Thymus (tissue), 11 donors: ENCODE measurements at regions not wholly inside any gene's neighbourhood (a gene's known extent, or its start where the extent isn't known, plus 50 kb on each side); places are given as distances from the start of the nearest gene placed in this dataset.

ENCODE experiments used
- DNase-seq, 9 donors: peaks; one replicate each; pipeline ENCODE4 v3.0.0-alpha.2; 2013; ENCODE audit warnings: low spot score in 9 of 9, low read depth in 6 of 9, missing footprints in 1 of 9
- H3K27ac ChIP-seq, 2 donors: one replicate each; pipeline ENCODE4 v1.5.1; 2013; ENCODE audit warnings: control low read depth in 1 of 2, low read depth in 1 of 2, low read length in 1 of 2, mild to moderate bottlenecking in 1 of 2, moderate library complexity in 1 of 2
- H3K27me3 ChIP-seq, 2 donors: one replicate each; pipeline ENCODE4 v1.5.1; 2013; ENCODE audit warnings: low read length in 1 of 2; ENCODE audit not compliant: control insufficient read depth in 2 of 2, insufficient read depth in 1 of 2
- H3K36me3 ChIP-seq, 2 donors: one replicate each; pipeline ENCODE4 v1.5.1; 2013; ENCODE audit warnings: low read length in 1 of 2, mild to moderate bottlenecking in 1 of 2, moderate library complexity in 1 of 2; ENCODE audit not compliant: control insufficient read depth in 2 of 2, insufficient read depth in 2 of 2
- H3K4me1 ChIP-seq, 2 donors: one replicate each; pipeline ENCODE4 v1.5.1; 2013; ENCODE audit warnings: low read length in 2 of 2; ENCODE audit not compliant: control insufficient read depth in 2 of 2, insufficient read depth in 2 of 2
- H3K4me3 ChIP-seq, 2 donors: one replicate each; pipeline ENCODE4 v1.5.1; 2013; ENCODE audit warnings: low read length in 2 of 2, control low read depth in 1 of 2, mild to moderate bottlenecking in 1 of 2
- H3K9me3 ChIP-seq, 2 donors: one replicate each; pipeline ENCODE4 v1.5.1; 2013; ENCODE audit warnings: low read length in 1 of 2, mild to moderate bottlenecking in 1 of 2; ENCODE audit not compliant: control insufficient read depth in 2 of 2, insufficient read depth in 1 of 2
- WGBS: extraction: QIAGEN DNeasy Blood & Tissue Kit; methylation state at CpG from one replicate; pipeline ENCODE4 v1.1.7; 2013; 5-methylcytosine and 5-hydroxymethylcytosine counted together
- donor health status: healthy.

- WGBS = 77% methylated on average over 2 of the region's 2 CpGs
- no peak overlapping the region for H3K27ac ChIP-seq
- DNase-seq = no peak
- H3K4me3 ChIP-seq = no peak overlapping the region
- H3K9me3 ChIP-seq = no peaks in the 10 kb centered on the region
- H3K36me3 ChIP-seq = no peaks in the 10 kb centered on the region
- no peaks in the 10 kb centered on the region for H3K27me3 ChIP-seq
- H3K4me1 ChIP-seq = no peaks in the 10 kb centered on the region
These were observed 207.8 kb upstream of the FAM3C start for GRCh38 chr7:121603886-121604285.

- WGBS = 98% methylated on average over 1 of the region's 1 CpG
- Histone ChIP-seq H3K27me3 (no peaks in the 10 kb centered on the region), H3K4me3 (no peak overlapping the region), H3K27ac (no peak overlapping the region), H3K36me3 (no peaks in the 10 kb centered on the region), H3K9me3 (no peaks in the 10 kb centered on the region), H3K4me1 (no peaks in the 10 kb centered on the region)
- DNase-seq = no peak
These were observed 203.8 kb upstream of the FAM3C start for GRCh38 chr7:121599887-121600286.

GRCh38 chr7:121595758-121596696 is 199.9 kb upstream of the FAM3C start:
- no peak for DNase-seq
- H3K4me1 ChIP-seq = no peaks in the 10 kb centered on the region
- no peak overlapping the region for H3K4me3 ChIP-seq
- H3K36me3 ChIP-seq = no peaks in the 10 kb centered on the region
- H3K9me3 ChIP-seq = no peaks in the 10 kb centered on the region
- 84% methylated on average over 5 of the region's 5 CpGs for WGBS
- H3K27ac ChIP-seq = no peak overlapping the region
- no peaks in the 10 kb centered on the region for H3K27me3 ChIP-seq

GRCh38 chr7:121591926-121592325 is 195.8 kb upstream of the FAM3C start:
- H3K27ac ChIP-seq = no peak overlapping the region
- whole genome bisulfite sequencing = 94% methylated on average over 3 of the region's 3 CpGs
- no peaks in the 10 kb centered on the region for H3K9me3 ChIP-seq
- H3K4me3 ChIP-seq = no peak overlapping the region
- DNase-seq = no peak
- no peaks in the 10 kb centered on the region for H3K36me3 ChIP-seq
- H3K4me1 ChIP-seq = no peaks in the 10 kb centered on the region
- H3K27me3 ChIP-seq = no peaks in the 10 kb centered on the region

- Histone ChIP-seq H3K27ac (no peak overlapping the region), H3K9me3 (no peaks in the 10 kb centered on the region), H3K4me1 (no peaks in the 10 kb centered on the region), H3K36me3 (no peaks in the 10 kb centered on the region), H3K4me3 (no peak overlapping the region), H3K27me3 (no peaks in the 10 kb centered on the region)
- DNase-seq = no peak
- WGBS = 91% methylated on average over 5 of the region's 5 CpGs
These were observed 191.3 kb upstream of the FAM3C start for GRCh38 chr7:121587435-121587834.

- Histone ChIP-seq H3K9me3 (no peaks in the 10 kb centered on the region), H3K36me3 (no peaks in the 10 kb centered on the region)
- DNase-seq = no peak
These were observed 186.2 kb upstream of the FAM3C start for GRCh38 chr7:121582258-121582657.

DNA sequence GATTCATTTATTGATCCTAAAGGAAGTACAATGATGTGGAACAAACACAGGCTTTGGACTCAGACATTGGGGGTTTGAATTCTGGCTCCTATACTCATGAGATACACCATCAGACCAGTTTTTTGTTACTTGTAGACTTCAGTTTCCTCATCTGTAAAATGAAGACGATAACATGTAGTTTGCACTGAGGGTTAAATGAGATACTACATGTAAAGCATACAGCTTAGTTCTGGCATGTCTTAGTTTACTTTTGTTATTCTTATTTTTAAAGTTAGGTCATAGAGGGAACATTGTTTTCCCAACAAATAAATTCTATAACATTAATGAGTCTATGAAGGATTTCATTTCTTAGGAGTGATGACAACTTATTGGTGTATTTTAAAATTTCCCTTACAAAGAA is 183.5 kb upstream of the FAM3C start:
- WGBS = 95% methylated on average over 1 of the region's 1 CpG

More at GRCh38 chr7:121582258-121582657, 186.2 kb upstream of the FAM3C start:
- H3K4me3 ChIP-seq = no peak overlapping the region
- no peaks in the 10 kb centered on the region for H3K27me3 ChIP-seq
- no peaks in the 10 kb centered on the region for H3K4me1 ChIP-seq
- H3K27ac ChIP-seq = no peak overlapping the region

DNA sequence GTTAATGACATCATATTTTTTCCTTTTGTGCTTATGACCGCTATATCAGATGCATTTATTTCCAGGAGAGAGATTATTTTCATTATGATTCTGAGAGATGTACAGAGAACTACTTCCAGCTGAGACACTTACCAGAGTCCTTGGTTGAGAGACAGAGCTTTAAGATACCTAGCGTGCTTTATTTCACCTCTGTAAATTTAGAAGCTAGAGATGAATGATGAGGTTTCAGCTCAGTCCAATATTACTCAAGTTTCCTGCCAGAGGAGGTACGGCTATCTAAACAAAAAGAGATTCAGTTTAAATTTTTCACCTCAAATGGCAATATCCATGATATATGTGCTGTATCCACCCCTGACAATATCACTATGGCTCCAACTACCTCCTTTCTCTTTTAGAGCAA is 182.6 kb upstream of the FAM3C start:
- no peaks in the 10 kb centered on the region for H3K4me1 ChIP-seq
- no peak overlapping the region for H3K27ac ChIP-seq
- H3K4me3 ChIP-seq = no peak overlapping the region
- no peaks in the 10 kb centered on the region for H3K9me3 ChIP-seq
- no peaks in the 10 kb centered on the region for H3K27me3 ChIP-seq
- H3K36me3 ChIP-seq = no peaks in the 10 kb centered on the region
- no peak for DNase-seq
- 93% methylated on average over 3 of the region's 3 CpGs for WGBS

More for the DNA sequence above, 183.5 kb upstream of the FAM3C start:
- Histone ChIP-seq H3K27me3 (no peaks in the 10 kb centered on the region), H3K36me3 (no peaks in the 10 kb centered on the region), H3K27ac (no peak overlapping the region), H3K4me3 (no peak overlapping the region), H3K4me1 (no peaks in the 10 kb centered on the region), H3K9me3 (no peaks in the 10 kb centered on the region)
- no peak for DNase-seq

DNA sequence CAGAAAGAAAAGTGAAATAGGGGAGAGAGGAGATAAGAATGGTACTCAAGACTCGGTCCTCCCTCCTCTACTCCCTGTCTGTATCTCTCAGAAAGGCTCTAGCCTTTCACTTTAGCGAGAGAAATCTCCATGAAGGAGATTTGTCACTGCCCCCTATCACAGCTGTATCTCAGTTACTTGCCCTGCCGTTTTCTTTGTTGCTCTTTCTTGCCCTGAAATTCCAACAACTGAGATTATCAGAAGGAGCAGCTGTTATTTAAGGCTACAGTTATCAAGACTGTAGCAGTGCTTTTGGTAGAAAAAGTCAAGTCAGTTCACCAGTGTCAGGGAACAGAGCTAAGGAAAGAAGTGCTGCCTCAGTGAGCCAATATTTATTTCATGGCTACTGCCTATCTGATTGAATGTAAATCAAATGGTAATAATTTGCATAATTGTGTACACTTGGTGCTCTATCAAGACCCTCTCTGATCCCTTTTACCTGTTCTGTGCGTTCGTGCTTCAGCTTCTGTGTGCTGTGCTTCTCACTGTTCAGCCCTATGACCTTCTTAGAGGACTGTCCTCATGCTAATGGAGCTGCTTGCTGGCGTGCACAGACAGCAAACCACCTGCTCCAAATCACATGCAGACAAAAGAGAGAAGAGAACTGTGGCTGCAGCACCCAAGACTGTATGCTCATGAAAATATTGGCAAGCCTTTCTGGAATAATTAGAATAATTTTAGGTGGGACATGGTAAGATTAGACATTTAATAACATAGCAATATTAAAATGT is 180.2 kb upstream of the FAM3C start:
- H3K9me3 ChIP-seq = no peaks in the 10 kb centered on the region
- H3K36me3 ChIP-seq = no peaks in the 10 kb centered on the region
- H3K4me3 ChIP-seq = no peak overlapping the region
- no peaks in the 10 kb centered on the region for H3K27me3 ChIP-seq
- WGBS = 77% methylated on average over 6 of the region's 6 CpGs
- no peak overlapping the region for H3K27ac ChIP-seq
- no peaks in the 10 kb centered on the region for H3K4me1 ChIP-seq
- no peak for DNase-seq
